ENCODE measurements at regions not wholly inside any gene's neighbourhood (a gene's known extent, or its start where the extent isn't known, plus 50 kb on each side); places are given as distances from the start of the nearest gene placed in this dataset.

GRCh38 chr1:94628499-94628843 lies 86.9 kb upstream of the F3 start:
- H3K27me3 ChIP-seq = no peaks in the 10 kb centered on the region
- no peak for TF ChIP-seq POLR2A (IDR thresholded peaks at IDR 0.05)
- intact Hi-C loops (cut with DNase I) = no loop called here
- no peak for DNase-seq
- H3K27ac ChIP-seq = no peak overlapping the region
- no peaks in the 10 kb centered on the region for H3K9me3 ChIP-seq
- WGBS, 2 donors = 98 to 100% methylated on average over 3 to 5 of the region's 6 CpGs
- no peak overlapping the region for H3K4me3 ChIP-seq (replicated peaks in 1 of 3)
- no peaks in the 10 kb centered on the region for H3K36me3 ChIP-seq
- H3K4me1 ChIP-seq = no peaks in the 10 kb centered on the region

GRCh38 chr1:94627771-94628498 lies 86.4 kb upstream of the F3 start:
- DNase-seq = no peak
- no peak overlapping the region for H3K27ac ChIP-seq
- no peaks in the 10 kb centered on the region for H3K27me3 ChIP-seq
- H3K36me3 ChIP-seq = no peaks in the 10 kb centered on the region
- H3K9me3 ChIP-seq = no peaks in the 10 kb centered on the region
- no peak overlapping the region for H3K4me3 ChIP-seq (replicated peaks in 1 of 3)
- H3K4me1 ChIP-seq = no peaks in the 10 kb centered on the region
- intact Hi-C loops (cut with DNase I) = no loop called here
- 80 to 91% methylated on average over 9 to 10 of the region's 10 CpGs for WGBS, 2 donors
- no peak for TF ChIP-seq POLR2A (IDR thresholded peaks at IDR 0.05)
- TF ChIP-seq, protein P1, sequence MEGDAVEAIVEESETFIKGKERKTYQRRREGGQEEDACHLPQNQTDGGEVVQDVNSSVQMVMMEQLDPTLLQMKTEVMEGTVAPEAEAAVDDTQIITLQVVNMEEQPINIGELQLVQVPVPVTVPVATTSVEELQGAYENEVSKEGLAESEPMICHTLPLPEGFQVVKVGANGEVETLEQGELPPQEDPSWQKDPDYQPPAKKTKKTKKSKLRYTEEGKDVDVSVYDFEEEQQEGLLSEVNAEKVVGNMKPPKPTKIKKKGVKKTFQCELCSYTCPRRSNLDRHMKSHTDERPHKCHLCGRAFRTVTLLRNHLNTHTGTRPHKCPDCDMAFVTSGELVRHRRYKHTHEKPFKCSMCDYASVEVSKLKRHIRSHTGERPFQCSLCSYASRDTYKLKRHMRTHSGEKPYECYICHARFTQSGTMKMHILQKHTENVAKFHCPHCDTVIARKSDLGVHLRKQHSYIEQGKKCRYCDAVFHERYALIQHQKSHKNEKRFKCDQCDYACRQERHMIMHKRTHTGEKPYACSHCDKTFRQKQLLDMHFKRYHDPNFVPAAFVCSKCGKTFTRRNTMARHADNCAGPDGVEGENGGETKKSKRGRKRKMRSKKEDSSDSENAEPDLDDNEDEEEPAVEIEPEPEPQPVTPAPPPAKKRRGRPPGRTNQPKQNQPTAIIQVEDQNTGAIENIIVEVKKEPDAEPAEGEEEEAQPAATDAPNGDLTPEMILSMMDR (IDR thresholded peaks at IDR 0.05) = no peak

DNA sequence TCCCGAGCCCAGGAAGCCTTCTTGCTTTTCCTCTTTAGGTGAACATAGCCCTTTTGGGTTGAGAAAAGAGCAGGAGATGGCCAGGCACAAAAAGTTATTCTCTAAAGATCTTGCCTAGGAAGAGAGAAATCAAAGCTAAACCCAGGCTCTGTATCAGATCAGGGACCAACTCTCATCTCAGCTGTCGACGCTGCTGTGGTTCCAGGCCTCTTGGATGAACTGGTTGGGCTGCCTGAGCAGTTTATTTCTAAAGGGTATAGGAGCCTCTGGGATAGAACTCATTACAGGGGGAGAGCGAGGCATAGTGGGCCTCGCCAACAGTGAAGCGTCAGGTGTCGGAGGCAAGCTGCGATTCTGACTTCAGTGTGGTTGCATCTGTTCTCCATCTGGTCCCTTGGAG lies 82.6 kb upstream of the F3 start:
- WGBS, 2 donors = 86 to 94% methylated on average over 8 of the region's 8 CpGs
- no peaks in the 10 kb centered on the region for H3K36me3 ChIP-seq
- TF ChIP-seq POLR2A (IDR thresholded peaks at IDR 0.05) = no peak
- TF ChIP-seq, protein P1 (IDR thresholded peaks at IDR 0.05) = no peak
- intact Hi-C loops (cut with DNase I) = no loop called here
- DNase-seq = no peak
- peaks cover 16 to 17% of the 10 kb centered on the region in 2 donors for H3K4me1 ChIP-seq
- no peaks in the 10 kb centered on the region for H3K27me3 ChIP-seq
- H3K9me3 ChIP-seq = no peaks in the 10 kb centered on the region
- H3K27ac ChIP-seq = no peak overlapping the region
- no peak overlapping the region for H3K4me3 ChIP-seq (replicated peaks in 1 of 3)

DNA sequence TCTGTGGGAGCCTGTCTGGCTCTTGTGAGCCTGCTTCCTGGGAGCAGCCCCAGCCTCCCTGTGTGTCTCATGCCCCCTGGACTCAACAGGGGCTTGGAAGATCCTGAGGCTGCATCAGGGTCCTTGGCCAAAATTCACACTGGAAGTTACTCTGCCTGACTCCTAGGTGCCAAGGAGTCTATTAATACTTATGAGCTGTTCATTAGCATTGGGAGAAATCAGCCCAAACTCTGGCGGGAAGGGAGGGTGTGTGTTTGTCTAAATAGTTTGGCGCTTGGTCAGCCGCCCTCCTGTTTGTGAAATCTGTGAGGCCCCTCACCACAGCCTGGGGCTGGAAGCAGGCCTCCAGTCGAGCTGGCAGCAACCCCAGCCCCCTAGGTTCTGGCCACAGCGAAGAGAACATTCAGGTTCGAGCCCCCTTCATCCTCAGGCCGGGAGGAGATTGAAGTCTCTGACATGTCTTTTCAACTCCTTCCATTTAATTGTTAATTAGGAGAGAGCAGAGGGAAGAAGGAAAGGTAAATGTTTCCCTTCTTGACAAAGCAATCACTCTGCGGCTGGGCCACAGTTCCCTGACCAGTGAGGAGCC lies 82.1 kb upstream of the F3 start:
- H3K4me3 ChIP-seq (replicated peaks in 1 of 3) = no peak overlapping the region
- H3K4me1 ChIP-seq = peaks cover 16 to 17% of the 10 kb centered on the region in 2 donors
- H3K27me3 ChIP-seq = no peaks in the 10 kb centered on the region
- no peaks in the 10 kb centered on the region for H3K9me3 ChIP-seq
- intact Hi-C loops (cut with DNase I) = no loop called here
- H3K36me3 ChIP-seq = no peaks in the 10 kb centered on the region
- no peak overlapping the region for H3K27ac ChIP-seq
- DNase-seq = no peak
- WGBS, 2 donors = 87 to 91% methylated on average over 8 of the region's 8 CpGs
- no peak for TF ChIP-seq POLR2A (IDR thresholded peaks at IDR 0.05)

DNA sequence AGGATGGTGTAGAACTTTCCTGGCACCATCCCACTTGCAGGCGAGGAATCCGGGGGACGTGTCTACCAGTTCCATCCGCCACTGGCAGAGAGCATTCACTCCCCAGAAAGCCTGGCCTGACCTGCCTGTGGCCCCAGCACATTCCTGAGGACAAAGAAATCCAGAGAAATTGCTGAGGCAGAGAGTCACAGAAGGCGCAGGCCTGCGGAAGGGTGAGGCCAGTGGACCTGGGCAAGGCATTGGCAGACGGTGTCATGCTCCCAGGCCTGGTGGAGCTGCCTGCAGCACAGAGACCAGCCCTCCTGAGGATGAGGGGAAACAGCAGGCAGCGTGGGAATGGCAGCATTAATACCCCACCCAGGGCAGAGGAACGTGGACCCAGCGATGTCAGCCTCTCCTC lies 81.2 kb upstream of the F3 start:
- H3K9me3 ChIP-seq = no peaks in the 10 kb centered on the region
- intact Hi-C loops (cut with DNase I) = no loop called here
- DNase-seq = peak in 1 of 2 donors; percentile 30
- H3K4me1 ChIP-seq = peaks cover 16 to 17% of the 10 kb centered on the region in 2 donors
- no peaks in the 10 kb centered on the region for H3K27me3 ChIP-seq
- H3K4me3 ChIP-seq (replicated peaks in 1 of 3) = no peak overlapping the region
- no peaks in the 10 kb centered on the region for H3K36me3 ChIP-seq
- H3K27ac ChIP-seq = no peak overlapping the region
- TF ChIP-seq POLR2A (IDR thresholded peaks at IDR 0.05) = no peak
- TF ChIP-seq, protein P1 (IDR thresholded peaks at IDR 0.05) = no peak
- WGBS, 2 donors = 87 to 95% methylated on average over 8 to 10 of the region's 10 CpGs

GRCh38 chr1:94621802-94622201 lies 80.2 kb upstream of the F3 start:
- TF ChIP-seq POLR2A (IDR thresholded peaks at IDR 0.05) = no peak
- TF ChIP-seq, protein P1 (IDR thresholded peaks at IDR 0.05) = no peak
- H3K27me3 ChIP-seq = no peaks in the 10 kb centered on the region
- no peak overlapping the region for H3K27ac ChIP-seq
- H3K4me3 ChIP-seq (replicated peaks in 1 of 3) = no peak overlapping the region
- H3K36me3 ChIP-seq = no peaks in the 10 kb centered on the region
- intact Hi-C loops (cut with DNase I) = no loop called here
- peaks cover 16 to 18% of the 10 kb centered on the region in 2 donors for H3K4me1 ChIP-seq
- H3K9me3 ChIP-seq = no peaks in the 10 kb centered on the region
- no peak for DNase-seq

All from thyroid gland (tissue), 4 donors.